Activated CD8-positive, alpha-beta memory T cell treated with anti-CD3 and anti-CD28 coated beads, Interleukin-2, amount 50 U/mL, for 1 hour (primary cell): ENCODE measurements at regions not wholly inside any gene's neighbourhood (a gene's known extent, or its start where the extent isn't known, plus 50 kb on each side); places are given as distances from the start of the nearest gene placed in this dataset.

ENCODE experiments used
- DNase-seq: peaks from one replicate; pipeline ENCODE4 v3.0.0-alpha.2; 2020; ENCODE audit errors: extremely low read depth

- DNase-seq = no peak
Measured at GRCh38 chr6:43904311-43905123, 134.5 kb downstream of the VEGFA start.

- DNase-seq = no peak
Measured at GRCh38 chr6:43903739-43904290, 133.8 kb downstream of the VEGFA start.

GRCh38 chr6:43901733-43902230 is 131.8 kb downstream of the VEGFA start:
- no peak for DNase-seq

DNA sequence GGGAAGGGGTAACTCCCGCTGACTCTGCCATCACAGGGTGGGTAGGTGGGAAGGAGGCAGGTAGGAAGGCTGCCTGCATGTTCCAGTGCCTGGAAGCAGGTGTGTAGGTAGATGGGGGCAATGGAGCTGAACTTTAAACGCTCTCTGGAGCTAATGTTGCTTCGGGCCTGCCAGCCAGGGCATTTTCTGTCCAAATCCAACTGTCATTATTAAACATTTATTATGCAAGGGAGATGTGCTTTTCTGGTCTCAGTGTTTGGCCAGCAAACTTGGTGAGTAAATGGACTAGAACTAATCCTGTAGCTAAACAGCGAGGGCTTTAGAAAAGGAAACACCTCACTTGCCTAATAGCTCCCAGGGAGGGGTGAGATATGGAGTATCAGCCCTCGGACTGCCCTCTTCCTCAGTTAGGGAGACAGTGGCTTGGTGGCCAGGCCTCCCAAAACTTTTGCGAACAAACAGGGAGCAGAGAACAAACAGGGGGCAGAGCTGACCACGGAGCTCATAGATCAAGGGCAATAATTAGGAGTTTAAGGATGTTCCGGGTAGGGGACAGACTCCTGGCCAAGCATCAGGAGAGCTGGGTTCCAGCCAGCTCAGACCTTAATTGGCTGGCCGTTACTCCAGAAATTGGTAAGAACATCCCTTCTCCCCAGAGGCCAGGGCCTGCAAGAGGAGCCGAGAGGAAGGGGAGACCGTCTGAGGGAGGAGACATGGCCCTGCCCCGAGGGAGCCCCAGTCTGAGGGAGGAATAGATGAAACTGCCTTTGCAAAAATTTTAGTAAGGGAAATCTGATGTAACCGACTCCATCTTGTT is 131.1 kb downstream of the VEGFA start:
- no peak for DNase-seq

DNA sequence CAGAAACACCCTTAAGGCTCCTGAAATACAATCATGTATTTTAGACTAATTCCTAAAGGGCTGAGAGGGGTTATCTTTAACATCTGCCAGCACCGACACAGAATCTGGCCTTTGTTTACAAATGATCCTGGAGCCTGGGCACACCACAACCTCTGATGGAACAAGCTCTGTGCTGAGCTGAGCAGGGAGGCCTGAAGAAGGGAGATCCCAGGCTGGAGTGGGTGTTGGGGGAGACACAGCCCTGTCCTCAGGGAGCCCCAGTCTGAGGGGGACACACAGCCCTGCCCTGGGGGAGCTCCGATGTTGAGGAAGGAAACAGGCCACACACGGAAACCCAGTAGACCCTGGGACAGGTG is 130.5 kb downstream of the VEGFA start:
- no peak for DNase-seq

GRCh38 chr6:43899830-43900229 is 129.8 kb downstream of the VEGFA start:
- DNase-seq = no peak

- no peak for DNase-seq
Measured at GRCh38 chr6:43898358-43899131, 128.5 kb downstream of the VEGFA start.

DNA sequence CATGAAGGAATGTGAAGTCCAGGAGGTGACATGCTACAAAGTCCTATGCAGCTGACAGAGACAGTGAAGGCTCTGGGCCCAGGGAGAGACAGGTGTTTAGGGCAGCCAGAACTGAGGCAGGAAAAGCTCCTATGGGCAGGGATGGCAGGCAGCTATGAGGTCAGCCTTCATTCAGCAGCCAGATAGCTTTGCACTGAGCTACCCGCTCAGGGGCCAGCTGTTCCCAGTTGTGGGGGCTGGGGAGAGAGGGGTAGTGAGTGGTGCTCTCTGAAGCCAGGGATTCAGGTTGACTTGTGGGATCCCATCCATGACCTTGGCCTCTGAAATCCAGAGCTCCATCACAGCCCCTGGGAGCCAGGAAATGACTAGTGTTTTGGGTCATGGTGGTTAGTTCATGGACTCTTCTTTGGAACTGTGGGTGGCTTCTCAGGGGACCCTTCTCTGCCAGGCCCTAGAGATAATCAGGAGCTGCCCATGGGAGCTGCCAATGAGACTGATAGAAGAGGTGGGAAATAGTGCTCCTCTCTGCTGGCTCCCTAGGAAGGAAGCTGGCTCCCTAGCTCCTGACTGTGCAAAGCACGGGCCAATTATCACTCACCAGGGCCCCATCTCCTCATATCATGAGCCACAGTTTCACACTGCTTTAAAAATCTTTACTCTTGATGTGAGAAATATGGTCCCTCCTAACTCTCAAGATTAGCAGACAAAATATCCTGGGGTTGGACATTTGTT is 127.7 kb downstream of the VEGFA start:
- DNase-seq = no peak

DNA sequence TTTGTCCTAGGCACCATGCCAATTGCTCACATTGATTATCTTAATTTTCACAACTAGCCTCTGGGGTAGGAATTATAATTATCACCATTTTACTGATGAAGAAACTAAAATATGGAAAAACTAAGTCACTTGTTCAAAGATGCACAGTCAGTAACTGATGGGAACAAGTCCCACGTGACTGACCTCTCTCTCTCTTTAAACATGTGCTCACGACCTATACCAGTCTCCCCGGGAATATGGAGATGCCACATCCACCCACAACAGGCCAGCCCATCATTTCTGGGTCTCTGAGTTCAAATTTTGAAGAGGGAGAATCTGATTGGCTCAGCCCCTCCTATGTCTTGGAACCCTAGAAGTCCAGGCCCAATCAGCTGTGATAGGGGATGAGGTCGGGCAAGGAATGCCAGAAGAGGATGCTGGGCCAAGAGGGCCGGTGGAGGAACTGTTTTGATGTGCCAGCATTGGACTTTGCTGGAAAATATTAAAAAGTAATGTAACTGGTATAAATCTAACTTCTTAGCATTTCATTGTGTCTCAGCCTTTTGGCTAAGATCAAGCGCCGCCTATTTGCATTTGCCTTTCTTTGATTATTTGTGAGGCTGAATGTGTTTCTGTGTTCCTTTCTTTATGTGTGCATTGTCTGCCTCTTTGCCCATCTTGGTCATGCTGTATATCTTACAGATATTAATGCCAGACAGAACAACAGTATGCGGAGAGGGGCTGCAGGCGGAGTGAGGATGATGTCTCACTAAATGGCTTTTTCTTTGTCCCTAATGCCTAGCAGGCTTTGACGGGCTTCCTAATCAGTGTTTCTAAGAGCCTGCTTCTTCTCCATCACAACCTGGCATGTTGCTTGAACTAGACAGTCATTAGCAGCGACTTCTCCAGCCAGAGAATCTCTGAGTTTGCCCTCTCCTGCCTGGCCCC is 126.6 kb downstream of the VEGFA start:
- no peak for DNase-seq

DNA sequence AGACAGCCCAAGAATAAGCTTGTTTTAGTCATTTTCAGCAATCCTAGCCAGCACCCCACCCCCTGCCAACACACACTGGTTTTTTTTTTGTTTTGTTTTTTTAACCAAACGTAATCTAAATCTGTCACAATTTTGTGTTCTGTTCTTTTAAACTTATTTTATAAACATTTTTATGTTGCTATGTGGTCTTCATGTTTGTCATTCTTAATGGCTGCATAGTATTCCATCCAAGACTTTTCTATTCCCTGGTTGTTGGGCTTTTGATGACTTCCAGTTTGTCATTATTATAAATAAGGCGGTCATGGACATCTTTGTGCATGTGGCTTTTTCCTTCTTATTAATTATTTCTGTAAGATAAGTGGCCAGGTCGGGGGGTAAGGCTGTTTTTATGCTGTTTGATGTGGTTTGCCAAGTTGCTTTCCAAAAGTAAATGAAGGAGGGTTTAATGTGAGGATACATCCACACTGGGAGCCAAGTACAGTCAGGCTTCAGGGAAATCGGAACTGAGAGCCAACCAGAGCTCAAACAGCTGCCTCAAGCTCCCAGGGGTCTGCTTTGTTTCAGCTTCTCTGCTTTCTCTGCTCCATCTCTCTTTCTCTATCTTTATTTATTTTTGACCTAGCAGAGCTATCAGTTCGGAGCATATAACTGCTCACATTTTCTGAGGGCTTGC is 125.8 kb downstream of the VEGFA start:
- no peak for DNase-seq

- no peak for DNase-seq
Measured at GRCh38 chr6:43893073-43893472, 123.1 kb downstream of the VEGFA start.

DNA sequence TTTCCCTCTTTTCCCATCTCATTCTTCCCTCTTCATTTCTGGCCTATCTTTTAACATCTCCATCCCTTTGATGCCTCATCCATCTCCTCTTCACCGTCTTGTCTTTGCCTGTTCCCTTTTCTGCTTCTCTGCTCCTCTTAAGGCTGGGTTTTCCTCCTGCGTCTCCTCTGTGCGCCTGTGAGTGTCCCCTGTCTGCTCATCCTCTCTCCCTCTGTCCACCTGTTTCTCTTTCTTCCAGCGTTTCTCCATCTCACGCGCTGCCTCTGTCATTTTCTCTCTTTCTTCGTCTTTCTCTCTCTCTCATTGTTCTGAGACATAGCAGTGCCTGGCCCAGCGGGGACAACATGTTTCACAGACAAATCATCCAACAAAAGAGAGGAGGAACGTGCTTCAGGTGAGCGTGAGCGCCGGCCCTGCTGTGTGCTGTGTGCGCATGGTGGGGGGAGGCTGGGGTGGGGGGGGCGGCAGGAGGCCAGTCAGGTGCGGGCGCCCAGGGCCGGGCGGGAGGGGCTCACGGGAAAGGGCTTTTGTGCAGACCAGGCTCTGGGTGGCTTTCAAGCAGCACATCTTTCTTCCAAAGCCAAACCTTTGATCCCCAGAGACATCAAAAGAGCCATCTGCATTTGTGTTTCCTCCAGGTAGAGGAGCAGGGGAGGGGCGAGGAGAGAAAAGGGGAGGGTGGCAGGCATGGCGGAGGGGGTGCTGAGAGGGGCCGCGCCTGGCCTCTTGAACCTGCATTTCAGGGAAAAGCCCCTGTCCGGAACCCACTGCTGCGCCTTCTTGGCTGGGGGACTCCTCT is 121.3 kb downstream of the VEGFA start:
- DNase-seq = no peak

- DNase-seq = no peak
Measured at GRCh38 chr6:43890197-43891062, 120.4 kb downstream of the VEGFA start.

GRCh38 chr6:43887906-43888683 is 118.1 kb downstream of the VEGFA start:
- DNase-seq = no peak

GRCh38 chr6:43887340-43887858 is 117.4 kb downstream of the VEGFA start:
- DNase-seq = no peak

DNA sequence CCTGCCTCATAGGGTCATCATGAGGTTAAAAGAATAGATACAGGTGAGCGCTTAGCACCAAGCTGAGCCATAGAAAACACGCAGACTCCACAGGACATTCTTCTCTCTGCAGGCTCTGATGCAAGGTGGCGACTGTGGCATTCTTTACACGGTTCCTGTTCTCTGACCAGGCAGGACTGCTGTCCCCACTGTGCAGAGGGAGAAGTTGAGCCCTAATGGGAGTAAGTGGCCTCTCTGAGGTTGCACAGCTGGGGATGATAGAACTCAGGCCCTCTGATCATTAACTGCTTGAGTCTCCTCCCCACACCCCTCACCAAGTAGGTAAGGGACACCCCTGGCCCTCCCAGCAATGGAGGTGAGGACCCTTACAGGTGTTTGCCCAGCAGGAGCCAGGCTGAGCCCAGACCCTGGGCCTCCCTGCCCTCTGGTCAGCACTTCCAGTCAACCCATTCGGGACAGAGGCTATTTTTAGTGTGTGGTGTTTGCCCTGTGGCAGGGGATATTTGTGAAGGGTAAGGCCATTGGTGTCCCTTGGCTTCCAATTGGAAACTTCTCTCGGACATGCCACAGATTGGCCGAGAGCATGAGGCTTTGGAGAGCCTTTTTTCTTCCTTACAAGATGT is 116.8 kb downstream of the VEGFA start:
- DNase-seq = no peak
